HG02759 (cell line): ENCODE measurements at regions not wholly inside any gene's neighbourhood (a gene's known extent, or its start where the extent isn't known, plus 50 kb on each side); places are given as distances from the start of the nearest gene placed in this dataset.
"Not testable (repeated sequence)": the region's sequence is repeated elsewhere in the genome, so short reads cannot be mapped to it uniquely, and the experiment has no call there.

Experiments
- ATAC-seq: cut with Tn5 transposase; IDR thresholded peaks from one replicate; pipeline ENCODE4 v1.9.1; 2021; ENCODE audit warnings: mild to moderate bottlenecking, moderate library complexity; ENCODE audit not compliant: unreplicated experiment

DNA sequence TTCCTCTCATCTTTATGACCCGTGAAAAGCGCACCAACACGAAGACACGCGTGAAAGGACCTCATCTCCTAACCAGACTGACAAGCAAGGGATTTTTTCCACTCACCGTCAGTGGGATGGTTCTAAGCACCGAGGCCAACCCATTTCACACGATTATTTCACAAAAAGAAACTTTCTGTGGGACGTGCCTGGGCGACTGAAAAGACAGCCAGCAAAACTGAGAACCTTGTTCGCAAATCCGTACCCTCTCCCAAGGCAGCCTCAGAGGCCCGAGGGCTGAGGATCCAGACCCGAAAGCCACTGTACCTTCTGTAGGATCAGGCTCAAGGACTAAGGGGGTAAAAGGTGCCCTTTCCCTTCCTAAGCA lies 84.9 kb upstream of the METTL9 start:
- ATAC-seq = not testable (repeated sequence)

DNA sequence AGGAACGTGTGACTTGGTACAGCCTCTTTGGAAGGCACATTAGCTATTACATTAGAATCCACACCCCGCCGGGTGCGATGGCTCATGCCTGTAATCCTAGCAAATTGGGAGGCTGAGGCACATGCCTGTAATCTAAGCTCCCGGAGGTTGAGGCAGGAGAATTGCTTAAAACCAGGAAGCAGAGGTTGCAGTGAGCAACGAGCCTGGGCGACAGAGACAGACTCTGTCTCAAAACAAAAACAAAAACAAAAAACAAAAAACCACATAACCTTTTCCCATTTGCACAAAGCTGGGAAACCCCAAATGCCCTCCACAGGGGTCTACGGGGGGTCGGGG lies 82.7 kb upstream of the METTL9 start:
- ATAC-seq = not testable (repeated sequence)

DNA sequence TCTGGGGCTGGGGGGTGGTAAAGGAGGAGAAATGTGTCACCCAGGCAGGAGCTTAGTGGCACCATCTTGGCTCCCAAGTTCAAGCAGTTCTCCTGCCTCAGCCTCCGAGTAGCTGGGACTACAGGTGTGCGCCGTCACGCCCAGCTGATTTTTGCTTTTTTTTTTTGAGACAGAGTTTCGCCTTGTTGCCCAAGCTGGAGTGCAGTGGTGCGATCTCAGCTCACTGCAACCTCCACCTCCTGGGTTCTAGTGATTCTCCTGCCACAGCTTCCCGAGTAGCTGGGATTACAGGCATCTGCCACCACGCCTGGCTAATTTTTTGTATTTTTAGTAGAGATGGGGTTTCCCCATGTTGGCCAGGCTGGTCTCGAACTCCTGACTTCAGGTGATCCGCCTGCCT lies 82.1 kb upstream of the METTL9 start:
- peak; percentile 27 for ATAC-seq

DNA sequence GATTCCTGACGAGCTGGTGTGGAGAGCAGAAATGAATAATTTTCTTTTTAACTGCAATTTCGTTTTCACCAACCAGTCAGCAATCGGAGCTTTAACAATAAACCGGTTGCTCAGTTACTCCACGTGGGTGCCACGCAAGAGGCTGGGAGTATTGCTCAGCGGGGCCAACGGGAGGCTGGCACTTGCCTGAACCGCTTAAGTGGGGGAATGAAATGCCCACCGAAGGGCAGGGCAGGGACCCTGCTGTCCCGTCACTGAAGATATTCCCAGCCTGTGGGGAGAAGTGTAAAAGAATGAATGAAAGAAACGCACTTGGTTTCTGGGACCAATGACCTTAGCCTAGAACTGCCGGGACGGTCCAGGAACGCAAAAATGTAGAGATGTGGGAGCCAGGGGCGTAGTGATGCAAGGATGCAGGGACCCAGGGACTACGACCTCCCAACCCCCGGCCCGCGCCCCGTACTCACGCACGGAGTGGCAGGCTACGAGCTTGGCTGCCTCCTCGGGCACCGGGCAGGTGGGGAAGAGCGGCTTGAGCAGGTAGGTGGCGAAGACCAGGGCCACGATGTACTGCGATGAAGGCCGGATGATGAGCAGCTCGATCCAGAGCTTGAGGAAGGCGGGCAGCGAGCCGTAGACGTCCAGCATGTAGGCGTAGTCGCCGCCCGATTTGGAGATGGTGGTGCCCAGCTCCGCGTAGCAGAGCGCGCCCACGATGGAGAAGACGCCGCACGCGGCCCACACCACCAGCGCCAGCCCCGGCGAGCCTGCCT lies 79.8 kb upstream of the METTL9 start:
- peak; percentile 10 for ATAC-seq

DNA sequence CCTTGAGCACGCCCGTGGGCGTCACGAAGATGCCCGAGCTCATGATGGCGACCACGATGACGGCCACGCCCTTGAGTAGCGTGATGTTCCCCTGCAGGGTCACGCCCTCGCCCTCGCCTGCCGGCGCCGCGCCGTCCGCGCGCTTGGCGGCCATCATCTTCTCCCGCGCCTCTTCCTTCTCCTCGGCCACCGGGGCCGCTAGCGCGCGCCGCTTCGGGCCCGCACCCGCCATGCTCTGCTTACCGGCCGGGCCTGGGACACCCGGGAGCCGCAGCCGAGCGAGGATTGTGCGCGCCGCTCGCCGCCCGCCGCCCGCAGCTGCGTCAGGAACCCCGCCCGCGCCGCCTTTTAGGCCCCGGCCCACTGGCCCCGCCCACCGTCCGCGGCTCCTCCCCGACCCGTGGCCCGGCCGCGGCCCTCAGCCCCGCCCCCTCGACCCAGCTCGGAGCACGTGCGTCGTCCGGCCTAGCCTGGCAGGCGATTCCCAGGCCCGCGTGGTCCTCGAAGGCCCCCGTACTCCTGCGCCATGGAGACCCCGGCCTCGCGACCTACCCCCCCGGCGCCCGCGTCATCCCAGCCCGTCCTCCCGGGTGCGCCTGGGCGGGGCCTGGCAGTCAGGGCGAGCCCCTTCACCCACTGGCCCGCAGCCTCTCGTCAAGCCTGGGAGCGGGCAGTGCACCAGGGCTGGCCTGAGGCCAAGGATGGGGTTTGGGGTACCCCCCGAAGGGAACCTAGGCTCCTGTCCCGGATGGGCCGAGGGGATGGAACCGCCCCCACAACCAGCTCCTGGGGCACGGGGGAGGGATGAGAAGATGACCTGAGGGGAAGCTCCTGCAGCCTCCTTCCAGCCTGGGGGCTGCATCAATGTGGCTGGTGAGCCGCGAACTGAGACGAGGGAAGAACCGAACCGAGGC lies 79.0 kb upstream of the METTL9 start:
- peak; percentile 66 for ATAC-seq

DNA sequence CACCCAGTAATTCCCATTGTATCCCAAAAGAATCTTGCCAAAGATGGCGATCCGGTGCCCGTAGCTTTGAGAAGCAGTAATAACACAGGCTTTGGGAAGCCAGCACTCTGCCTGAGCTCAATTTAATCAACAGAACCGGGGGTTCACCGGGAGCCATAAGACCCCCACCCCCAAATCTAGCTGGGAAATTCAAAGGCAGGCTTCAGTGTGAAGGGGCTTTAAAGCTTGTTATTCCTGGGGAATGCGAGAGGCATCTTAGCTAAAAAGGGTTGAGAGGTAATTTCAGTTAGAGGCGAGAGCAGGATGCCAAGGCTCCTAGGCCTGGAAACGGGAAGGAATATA lies 78.4 kb upstream of the METTL9 start:
- ATAC-seq = not testable (repeated sequence)

DNA sequence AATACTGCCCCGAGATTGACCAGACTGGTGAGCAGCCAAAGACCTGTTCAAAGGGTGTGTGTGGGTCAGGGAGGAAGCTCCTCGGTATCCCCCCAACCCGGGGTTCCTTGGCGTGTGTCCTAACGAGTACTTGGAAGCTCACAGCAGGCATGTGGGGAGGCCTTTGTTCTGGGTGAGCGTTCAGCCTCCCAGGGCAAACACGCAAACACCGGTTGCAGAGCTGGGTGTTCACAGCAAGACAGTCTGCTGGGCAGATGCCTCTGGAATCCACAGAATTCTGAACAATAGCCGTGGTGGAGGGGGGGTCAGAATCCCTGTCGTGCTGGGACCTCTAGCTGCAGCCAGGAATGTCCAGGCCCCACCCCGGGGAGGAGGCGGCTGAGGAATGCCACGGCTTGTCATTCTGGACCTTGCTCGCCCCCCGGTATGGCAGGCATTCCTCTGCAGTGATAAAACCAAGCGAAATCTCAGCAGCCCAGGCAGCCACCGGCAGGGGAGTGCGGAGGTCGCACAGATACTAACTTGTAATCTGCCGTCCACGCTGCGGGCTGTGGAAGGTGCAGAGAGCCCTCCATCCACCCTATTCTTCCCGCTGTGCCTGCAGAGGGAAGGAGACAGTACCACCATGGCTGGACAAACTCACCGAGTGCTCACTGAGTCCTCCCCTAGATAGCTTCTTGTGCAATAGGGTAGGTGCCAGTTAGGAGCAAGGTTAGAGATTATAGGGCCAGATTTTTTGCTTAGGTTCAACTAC lies 77.8 kb upstream of the METTL9 start:
- ATAC-seq = not testable (repeated sequence)

DNA sequence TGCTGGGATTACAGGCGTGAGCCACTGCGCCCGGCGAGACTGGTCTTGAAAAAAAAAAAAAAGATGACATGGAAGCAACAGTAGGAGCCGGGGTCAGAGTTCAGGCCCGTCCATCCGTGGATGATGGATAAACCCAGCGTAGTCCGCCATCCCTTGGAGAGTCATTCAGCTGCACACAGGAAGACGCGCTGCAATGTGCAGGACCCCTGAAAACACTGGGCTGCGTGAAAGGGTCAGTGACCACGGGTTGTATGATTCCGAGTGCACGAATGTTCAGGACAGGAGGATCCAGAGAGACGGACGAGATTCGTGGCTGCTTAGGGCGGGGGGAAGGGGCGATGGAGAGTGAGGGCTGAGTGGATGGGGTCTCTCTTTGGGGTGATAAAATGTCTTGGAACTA lies 76.5 kb upstream of the METTL9 start:
- not testable (repeated sequence) for ATAC-seq

DNA sequence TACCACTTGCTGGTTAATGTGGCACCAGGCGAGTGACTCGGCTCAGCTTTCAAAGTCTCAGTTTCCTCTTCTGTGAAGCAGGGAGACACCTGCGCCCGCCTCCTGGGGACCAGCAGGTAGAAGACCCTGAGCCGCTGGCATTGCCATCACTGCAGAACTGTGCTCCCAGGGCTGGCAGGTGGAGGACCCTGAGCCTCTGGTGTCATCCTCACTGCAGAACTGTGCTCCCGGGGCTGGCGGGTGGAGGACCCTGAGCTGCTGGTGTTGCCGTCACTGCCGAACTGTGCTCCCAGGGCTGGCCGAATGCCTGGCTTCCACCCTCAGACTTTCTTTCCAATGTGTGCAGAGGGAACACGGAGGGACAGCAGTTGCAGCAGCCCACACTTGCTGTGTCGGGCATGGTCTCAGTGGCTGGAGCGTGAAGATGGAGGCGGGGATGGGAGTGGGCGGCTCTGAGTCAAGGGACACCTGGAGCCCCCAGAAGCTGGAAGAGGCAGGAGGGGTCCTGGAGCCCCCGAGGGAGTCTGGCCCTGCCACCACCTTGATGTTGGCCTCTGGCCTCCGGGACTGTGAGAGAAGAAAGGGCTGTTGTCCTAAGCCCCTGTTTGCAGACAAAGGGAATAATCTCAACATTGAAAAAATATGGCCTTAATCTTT lies 75.8 kb upstream of the METTL9 start:
- ATAC-seq = no peak

DNA sequence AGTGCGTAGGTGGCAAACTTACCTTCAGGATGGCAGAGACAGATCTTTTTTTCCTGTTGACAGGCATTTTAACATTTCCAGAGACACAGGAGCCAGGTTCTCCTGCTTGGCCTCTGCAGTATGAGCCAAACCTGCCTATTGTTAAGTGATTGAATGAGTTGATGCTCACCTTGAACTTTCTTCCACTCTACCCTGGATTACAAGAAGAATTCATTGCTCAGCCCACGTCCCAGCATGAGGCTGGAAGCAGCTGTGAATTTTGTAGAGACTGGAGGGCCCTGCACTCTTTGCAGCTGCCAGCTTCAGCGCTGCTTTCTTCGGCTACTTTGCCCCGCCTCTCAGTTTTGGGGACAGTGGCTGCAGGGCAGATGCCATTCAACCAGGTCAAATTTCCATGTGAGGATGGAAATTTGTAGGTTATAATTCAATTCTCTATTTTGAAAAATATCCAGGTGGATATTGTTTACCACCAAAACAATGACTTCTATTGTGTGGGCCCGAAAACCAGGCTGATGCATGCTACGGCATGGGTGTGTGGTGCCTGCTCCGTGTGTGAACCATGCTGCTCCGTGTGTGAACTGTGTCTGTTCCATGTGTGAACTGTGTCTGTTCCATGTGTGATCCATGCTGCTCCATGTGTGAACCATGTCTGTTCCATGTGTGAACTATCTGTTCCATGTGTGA lies 75.2 kb upstream of the METTL9 start:
- no peak for ATAC-seq

DNA sequence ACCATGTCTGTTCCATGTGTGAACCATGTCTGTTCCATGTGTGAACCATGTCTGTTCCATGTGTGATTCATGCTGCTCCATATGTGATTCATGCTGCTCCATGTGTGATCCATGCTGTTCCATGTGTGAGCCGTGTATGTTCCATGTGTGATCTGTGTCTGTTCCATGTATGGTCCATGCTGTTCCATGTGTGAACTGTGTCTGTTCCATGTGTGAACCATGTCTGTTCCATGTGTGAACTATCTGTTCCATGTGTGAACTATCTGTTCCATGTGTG lies 74.7 kb upstream of the METTL9 start:
- not testable (repeated sequence) for ATAC-seq

DNA sequence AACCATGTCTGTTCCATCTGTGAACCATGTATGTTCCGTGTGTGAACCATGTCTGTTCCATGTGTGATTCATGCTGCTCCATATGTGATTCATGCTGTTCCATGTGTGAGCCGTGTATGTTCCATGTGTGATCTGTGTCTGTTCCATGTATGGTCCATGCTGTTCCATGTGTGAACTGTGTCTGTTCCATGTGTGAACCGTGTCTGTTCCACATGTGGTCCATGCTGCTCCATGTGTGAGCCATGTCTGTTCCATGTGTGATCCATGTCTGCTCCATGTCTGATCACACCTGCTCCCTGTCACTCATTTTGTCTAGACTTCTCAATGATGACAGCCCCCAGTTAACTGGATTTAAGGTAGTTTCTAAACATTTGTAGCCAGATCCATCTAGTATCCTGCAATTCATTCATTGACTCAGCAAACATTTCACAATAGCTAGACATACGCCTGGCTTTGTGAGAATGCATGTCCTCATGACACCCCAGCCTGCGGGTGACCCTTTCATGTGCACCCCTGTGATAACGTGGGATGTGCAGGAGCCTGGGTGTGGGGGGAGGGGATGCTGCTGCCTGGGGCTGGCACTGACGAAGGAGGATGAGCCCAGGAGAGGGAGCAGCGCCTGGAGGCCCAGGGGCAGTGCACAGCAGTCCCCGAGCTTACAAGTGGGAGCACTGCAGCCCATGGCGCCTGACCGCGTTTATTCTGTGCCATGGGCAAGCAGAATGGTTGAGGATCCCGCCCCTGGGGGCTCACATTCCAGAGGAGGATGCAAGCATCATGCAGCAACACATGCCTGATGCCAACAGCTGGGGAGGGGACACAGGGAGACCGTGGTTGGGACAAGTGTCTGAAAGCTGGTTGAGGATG lies 74.1 kb upstream of the METTL9 start:
- not testable (repeated sequence) for ATAC-seq

DNA sequence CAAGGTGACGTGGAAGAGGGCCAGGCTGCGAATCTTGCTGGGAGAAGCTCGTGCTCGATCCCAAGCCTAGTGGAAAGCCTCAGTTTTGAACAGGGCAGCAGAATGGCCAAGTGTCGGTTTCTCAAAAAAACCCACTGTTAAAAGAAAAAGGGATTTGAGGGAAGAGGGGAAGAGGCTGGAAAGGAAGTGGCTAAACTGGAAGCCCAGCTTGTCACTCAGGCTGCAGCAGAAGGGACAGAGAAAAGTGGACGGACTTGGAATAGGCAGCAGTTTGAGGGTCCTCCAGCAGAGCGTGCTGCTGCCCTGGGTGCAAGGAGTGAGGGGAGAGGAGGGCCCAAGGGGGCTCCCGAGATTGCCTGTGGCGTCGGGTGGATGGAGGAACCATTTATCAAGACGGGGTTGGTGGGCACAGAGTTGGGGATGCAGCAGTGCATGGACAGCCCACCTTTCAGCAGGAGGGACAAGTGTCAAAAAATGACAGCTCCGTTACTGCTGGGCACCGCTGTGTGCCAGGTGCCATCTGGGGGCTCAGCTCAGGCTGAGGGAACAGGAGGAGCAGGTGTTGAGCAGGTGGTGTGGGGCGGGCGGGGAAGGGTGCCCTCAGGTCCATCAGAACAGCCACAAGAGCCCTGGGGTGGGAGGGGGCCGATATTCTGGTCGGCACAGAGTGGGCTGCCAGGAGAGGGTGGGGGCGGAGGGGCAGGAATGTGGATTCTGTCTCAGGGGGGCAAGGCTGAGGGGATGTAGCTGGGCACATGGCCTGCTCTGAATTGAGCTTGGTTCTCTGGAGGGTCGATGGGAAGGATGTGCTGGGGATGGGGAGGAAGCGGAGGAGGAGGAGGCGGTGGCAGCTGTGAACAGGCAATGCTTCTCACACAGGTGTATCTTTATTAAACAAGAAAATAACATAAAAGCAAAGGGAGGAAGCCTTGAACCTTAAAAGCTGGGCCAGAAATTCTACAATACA lies 73.1 kb upstream of the METTL9 start:
- not testable (repeated sequence) for ATAC-seq

DNA sequence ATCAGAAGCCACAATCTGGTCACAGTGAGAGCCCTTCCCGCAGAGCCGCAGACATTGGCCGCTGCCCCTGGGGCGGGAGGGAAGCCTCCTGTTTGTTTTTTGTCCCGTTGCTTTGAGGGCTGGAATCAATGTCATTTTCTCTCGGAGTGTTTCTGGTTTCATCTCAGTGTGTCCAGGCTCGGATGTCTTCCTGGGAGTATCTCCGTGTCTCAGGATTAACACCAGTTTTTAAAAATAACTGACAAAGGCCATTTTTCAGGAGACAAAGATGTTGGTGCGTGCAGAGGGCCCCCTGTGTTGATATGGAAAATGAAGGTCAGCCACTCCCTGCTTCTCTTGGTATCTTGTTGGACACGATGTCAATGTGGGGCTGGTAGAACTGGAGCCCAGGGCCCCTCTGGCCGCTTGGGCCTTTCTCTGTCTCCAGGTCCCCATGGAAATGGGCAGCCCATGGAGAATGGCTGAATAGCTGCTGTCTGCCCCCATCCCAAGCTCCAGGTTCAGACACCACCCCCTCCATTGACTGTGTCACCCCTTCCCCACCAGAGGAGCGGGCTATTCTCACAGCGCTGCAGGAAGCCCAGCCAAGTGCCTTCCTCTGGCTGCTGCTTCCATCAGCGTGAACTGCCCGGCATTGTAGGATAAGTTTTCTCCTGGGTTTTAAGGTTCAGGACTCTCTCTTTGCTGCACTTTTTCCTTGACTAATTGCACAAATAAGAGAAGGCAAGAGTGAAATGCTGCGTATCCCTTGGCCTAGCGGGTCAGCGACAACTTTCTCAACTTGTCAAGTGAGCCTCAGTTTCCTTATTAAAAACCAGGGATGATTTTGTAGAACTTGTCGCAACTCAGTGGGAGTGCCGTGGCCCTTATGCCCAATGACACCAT lies 72.2 kb upstream of the METTL9 start:
- ATAC-seq = no peak

DNA sequence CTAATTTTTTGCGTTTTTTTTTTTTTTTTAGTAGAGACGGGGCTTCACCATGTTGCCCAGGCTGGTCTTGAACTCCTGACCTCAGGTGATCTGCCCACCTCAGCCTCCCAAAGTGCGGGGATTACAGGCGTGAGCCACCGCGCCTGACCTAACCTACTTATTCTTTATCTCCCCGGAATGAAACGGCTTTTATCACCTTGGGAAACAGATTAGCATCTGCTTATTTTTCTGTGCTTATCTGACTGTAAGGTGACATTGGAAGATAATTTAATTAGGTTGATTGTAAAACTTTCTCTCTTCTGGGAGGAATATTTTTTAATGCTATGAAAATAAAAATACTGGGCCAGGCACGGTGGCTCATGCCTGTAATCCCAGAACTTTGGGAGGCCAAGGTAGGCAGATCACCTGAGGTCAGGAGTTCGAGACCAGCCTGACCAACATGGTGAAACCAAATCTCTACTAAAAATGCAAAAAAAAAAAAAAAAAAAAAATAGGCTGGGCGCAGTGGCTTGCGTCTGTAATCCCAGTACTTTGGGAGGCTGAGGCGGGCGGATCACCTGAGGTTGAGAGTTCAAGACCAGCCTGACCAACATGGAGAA lies 70.2 kb upstream of the METTL9 start:
- ATAC-seq = not testable (repeated sequence)

DNA sequence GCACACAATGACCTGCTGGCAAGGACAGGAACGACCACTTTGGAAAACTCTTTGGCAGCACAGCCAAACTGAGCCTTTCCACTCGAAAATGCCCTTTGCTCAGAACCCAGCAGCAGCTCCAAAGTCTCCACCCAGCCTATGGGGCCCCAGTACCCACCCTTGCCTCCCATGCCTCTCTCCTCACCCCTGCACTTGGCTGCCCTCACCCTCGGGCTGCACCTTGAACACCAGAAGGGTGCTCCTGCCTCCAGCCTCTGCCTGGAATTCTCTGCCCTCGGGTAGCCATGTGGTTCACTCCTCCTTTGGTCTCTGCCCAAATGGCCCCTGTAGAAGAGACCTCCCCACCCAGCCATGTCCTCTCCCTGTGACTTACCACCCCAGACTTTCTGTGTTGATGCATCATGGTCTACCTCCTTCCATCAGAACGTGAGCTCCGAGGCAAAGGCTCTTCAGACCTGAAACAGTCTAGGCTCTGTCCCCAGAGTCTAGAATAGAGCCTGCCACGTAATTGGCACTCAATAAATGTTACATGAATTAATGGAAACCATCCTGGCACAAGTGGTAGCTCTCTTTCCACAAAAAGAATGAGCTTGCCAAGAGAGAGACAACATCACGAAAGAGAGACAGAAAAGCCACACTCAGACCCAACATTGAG lies 68.5 kb upstream of the METTL9 start:
- not testable (repeated sequence) for ATAC-seq

DNA sequence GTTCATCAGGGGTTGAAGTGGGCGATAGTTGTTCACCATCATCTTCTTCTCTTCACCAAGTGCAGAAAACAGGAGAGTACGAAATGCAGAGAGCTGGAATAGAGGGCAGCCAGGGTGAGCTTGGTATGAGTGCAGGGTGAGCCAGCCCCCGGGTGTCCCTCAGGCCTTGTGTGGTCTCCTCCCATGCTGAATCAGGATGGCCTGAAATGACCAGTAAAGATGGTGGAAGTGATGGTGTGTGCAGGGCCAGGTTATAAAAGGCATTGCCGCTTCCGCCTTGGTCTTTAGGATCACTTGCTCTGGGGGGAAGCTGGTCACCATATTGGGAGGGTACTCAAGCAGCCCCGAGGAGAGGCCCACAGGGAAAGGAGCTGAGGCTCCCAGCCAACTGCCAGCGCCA lies 66.4 kb upstream of the METTL9 start:
- not testable (repeated sequence) for ATAC-seq
